Lung (tissue), 11 donors: ENCODE measurements at regions not wholly inside any gene's neighbourhood (a gene's known extent, or its start where the extent isn't known, plus 50 kb on each side); places are given as distances from the start of the nearest gene placed in this dataset.

Experiments
- ATAC-seq: fragments of 200-7000 bp; cut with Tn5 transposase; one replicate; pipeline ENCODE4 v1.9.1; 2020; ENCODE audit warnings: moderate number of reproducible peaks; ENCODE audit not compliant: insufficient read depth, low FRiP score
- DNase-seq, 3 donors: peaks; one replicate each; pipeline ENCODE4 v3.0.0-alpha.2; 2013 to 2017
- H3K27ac ChIP-seq, 2 donors: one replicate each; pipeline ENCODE4 v1.5.1; 2013; ENCODE audit warnings: mild to moderate bottlenecking in 2 of 2, moderate library complexity in 2 of 2, control low read depth in 1 of 2, inconsistent platforms in 1 of 2, low read depth in 1 of 2, low read length in 1 of 2
- H3K27me3 ChIP-seq, 3 donors: one replicate each; pipeline ENCODE4 v1.5.1; 2013; ENCODE audit warnings: low read length in 2 of 3; ENCODE audit not compliant: control insufficient read depth in 3 of 3, insufficient read depth in 3 of 3
- H3K36me3 ChIP-seq, 4 donors: one replicate each; pipeline ENCODE4 v1.5.1; 2013; ENCODE audit warnings: low read length in 4 of 4, mild to moderate bottlenecking in 1 of 4, moderate library complexity in 1 of 4; ENCODE audit not compliant: control insufficient read depth in 4 of 4, insufficient read depth in 4 of 4
- H3K4me1 ChIP-seq, 5 donors: one replicate each; pipeline ENCODE4 v1.5.1; 2013; ENCODE audit warnings: low read length in 5 of 5, mild to moderate bottlenecking in 2 of 5, moderate library complexity in 1 of 5; ENCODE audit not compliant: control insufficient read depth in 5 of 5, insufficient read depth in 5 of 5
- H3K4me3 ChIP-seq: one replicate; pipeline ENCODE4 v1.5.1; 2013; ENCODE audit warnings: mild to moderate bottlenecking, control low read depth, moderate library complexity
- H3K9ac ChIP-seq, 2 donors: one replicate each; pipeline ENCODE4 v1.5.1; 2013; ENCODE audit warnings: low read length in 2 of 2, control low read depth in 1 of 2; ENCODE audit not compliant: insufficient read depth in 1 of 2
- H3K9me3 ChIP-seq, 4 donors: one replicate each; pipeline ENCODE4 v1.5.1; 2013; ENCODE audit warnings: low read length in 3 of 4, mild to moderate bottlenecking in 1 of 4, moderate library complexity in 1 of 4; ENCODE audit not compliant: control insufficient read depth in 4 of 4, insufficient read depth in 3 of 4
- CTCF ChIP-seq: IDR thresholded peaks from 2 replicates; pipeline ENCODE4 v1.5.1; 2012; ENCODE audit warnings: mild to moderate bottlenecking; ENCODE audit errors: control extremely low read depth, extremely low read depth
- WGBS, 2 donors: extraction: QIAGEN DNeasy Blood & Tissue Kit; methylation state at CpG; one replicate each; pipeline ENCODE4 v1.1.7; 2013; 5-methylcytosine and 5-hydroxymethylcytosine counted together
- donor health status: control.
- donor health status: control.
- donor health status: Bipolar disorder and iron deficiency.
- donor health status: healthy.
- donor health status: DM: yes; HTN: yes; CAD: no.

GRCh38 chr2:9105601-9106337, 100.8 kb upstream of the ASAP2 start:
- WGBS, 2 donors: 72 to 77% methylated on average over 21 of the region's 21 CpGs
- H3K36me3 ChIP-seq: no peaks in the 10 kb centered on the region

DNA sequence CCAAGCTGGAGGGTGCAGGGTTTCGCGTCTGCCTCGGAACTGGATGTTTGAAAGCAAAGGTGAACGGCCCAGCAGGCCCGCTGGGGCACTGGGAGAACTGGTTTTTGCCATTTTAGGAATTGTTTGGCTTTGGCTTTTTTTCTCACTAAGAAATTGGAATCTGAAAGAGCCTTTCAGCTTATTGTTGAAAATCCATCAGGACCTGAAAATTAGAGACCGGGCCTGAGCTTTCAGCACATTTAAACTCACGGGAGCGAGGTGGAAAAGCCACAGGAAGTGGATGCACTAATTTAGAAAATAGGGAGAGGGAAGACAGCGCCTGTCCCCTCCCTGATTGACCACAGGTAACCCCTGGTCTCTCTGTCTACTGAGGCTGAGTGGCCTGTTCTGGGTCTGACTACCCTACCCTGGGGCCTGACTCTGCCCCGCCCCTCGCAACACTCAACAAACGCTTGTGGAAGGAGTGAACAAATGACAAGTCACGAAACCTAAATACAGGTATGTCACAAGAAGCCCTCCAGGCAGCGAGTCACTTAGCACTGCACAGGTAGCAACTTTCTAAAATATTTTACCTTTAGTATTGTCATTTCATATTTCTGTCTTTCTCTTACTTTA, 100.3 kb upstream of the MBOAT2 start:
- no peak for ATAC-seq
- Histone ChIP-seq H3K9ac (no peak overlapping the region), H3K9me3 (no peaks in the 10 kb centered on the region), H3K27ac (no peak overlapping the region), H3K36me3 (no peaks in the 10 kb centered on the region), H3K4me1 (peaks cover 0 to 24% (median 9%) of the 10 kb centered on the region in 5 donors), H3K27me3 (no peaks in the 10 kb centered on the region), H3K4me3 (no peak overlapping the region)
- 83 to 89% methylated on average over 14 of the region's 14 CpGs for WGBS, 2 donors
- TF ChIP-seq CTCF: no peak
- no peak for DNase-seq

More at GRCh38 chr2:9105601-9106337, 100.8 kb upstream of the ASAP2 start:
- no peak for DNase-seq
- Histone ChIP-seq H3K27me3 (no peaks in the 10 kb centered on the region), H3K9ac (no peak overlapping the region), H3K27ac (no peak overlapping the region), H3K4me3 (no peak overlapping the region), H3K4me1 (peaks cover 0 to 24% (median 9%) of the 10 kb centered on the region in 5 donors), H3K9me3 (no peaks in the 10 kb centered on the region)
- no peak for TF ChIP-seq CTCF
- ATAC-seq: no peak

GRCh38 chr2:9102861-9103662, 99.6 kb upstream of the MBOAT2 start:
- H3K27me3 ChIP-seq: no peaks in the 10 kb centered on the region
- ATAC-seq (no peak), DNase-seq (peak; percentile 28 to 67 (median 43))
- H3K4me1 ChIP-seq: peaks cover 0 to 19% (median 9%) of the 10 kb centered on the region in 5 donors
- no peaks in the 10 kb centered on the region for H3K36me3 ChIP-seq
- H3K9ac ChIP-seq: no peak overlapping the region
- no peak overlapping the region for H3K4me3 ChIP-seq
- H3K27ac ChIP-seq: peak overlapping the region in 1 of 2 donors; percentile 15
- no peaks in the 10 kb centered on the region for H3K9me3 ChIP-seq
- TF ChIP-seq CTCF: no peak
- WGBS, 2 donors: 77 to 87% methylated on average over 21 of the region's 21 CpGs
